ENCODE measurements at regions not wholly inside any gene's neighbourhood (a gene's known extent, or its start where the extent isn't known, plus 50 kb on each side); places are given as distances from the start of the nearest gene placed in this dataset.

- TF ChIP-seq CTCF (IDR thresholded peaks at IDR 0.05; ENCODE audit: insufficient read depth, low read depth, low read length), result no peak
- TF ChIP-seq EZH2 (IDR thresholded peaks at IDR 0.05; ENCODE audit: insufficient read depth, low read length), result no peak
Measured at GRCh38 chr12:24407884-24408283, 458.4 kb upstream of the SOX5 start.
